Stimulated activated CD8-positive, alpha-beta memory T cell treated with anti-CD3 and anti-CD28 coated beads, Interleukin-15, amount 100 ng/mL, for 1 hour (primary cell): ENCODE measurements at regions not wholly inside any gene's neighbourhood (a gene's known extent, or its start where the extent isn't known, plus 50 kb on each side); places are given as distances from the start of the nearest gene placed in this dataset.
"Not testable (repeated sequence)": the region's sequence is repeated elsewhere in the genome, so short reads cannot be mapped to it uniquely, and the experiment has no call there.

ENCODE experiments used
- DNase-seq: peaks from one replicate; pipeline ENCODE4 v3.0.0-alpha.2; 2020; ENCODE audit warnings: low read depth

GRCh38 chr12:8390001-8390777 lies 65.6 kb upstream of the CLEC6A start:
- peak; percentile 55 for DNase-seq

GRCh38 chr12:8396225-8397071 lies 59.3 kb upstream of the CLEC6A start:
- peak; percentile 43 for DNase-seq

DNA sequence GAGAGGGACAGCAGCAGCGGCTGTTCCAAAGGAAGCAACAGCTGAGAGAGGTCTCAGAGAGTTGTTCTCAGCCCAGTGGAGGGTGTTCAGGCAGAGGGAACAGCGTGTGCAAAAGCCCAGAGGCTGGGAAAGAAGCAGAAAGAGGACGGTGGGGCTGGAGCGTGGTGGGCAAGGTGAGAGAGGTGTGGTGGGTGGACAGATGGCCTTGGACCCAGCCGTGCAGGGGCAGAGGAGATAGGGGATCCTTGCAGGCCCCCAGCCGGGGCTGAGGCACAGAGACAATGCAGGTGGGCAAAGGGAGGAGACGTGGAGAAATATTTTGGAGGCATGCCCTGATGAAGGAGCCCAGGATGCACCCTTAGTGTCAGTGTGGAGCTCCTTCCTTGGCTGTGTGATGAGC lies 58.4 kb upstream of the CLEC6A start:
- not testable (repeated sequence) for DNase-seq

- DNase-seq: not testable (repeated sequence)
Measured at GRCh38 chr12:8399496-8400034, 56.2 kb upstream of the CLEC6A start.

DNA sequence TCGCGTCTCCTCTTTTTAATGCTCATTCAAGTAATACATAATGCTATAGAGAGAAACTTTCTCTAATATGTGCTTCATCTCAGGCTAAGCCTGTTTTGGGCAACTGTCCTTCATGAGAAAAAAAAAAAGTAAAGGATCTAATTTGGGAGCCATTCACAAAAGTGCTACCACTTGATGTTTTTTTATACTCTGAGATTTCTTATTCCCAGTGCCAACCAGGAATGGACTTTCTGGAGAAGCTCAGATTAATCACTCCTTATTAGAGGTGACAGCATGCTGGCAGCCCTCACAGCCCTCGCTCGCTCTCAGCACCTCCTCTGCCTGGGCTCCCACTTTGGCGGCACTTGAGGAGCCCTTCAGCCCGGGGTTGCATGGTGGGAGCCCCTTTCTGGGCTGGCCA lies 51.9 kb upstream of the CLEC6A start:
- not testable (repeated sequence) for DNase-seq

GRCh38 chr12:8404341-8404740 lies 51.4 kb upstream of the CLEC6A start:
- not testable (repeated sequence) for DNase-seq
